Mucosa of stomach (tissue), 1 donor: ENCODE measurements at regions not wholly inside any gene's neighbourhood (a gene's known extent, or its start where the extent isn't known, plus 50 kb on each side); places are given as distances from the start of the nearest gene placed in this dataset.

ENCODE experiments used
- H3K27me3 ChIP-seq: one replicate; pipeline ENCODE4 v1.7.0; 2013; ENCODE audit warnings: mild to moderate bottlenecking, low read length; ENCODE audit not compliant: control insufficient read depth, insufficient read depth
- H3K36me3 ChIP-seq: one replicate; pipeline ENCODE4 v1.7.0; 2013; ENCODE audit warnings: low read length; ENCODE audit not compliant: control insufficient read depth, insufficient read depth
- H3K4me1 ChIP-seq: one replicate; pipeline ENCODE4 v1.7.0; 2013; ENCODE audit warnings: mild to moderate bottlenecking, low read length; ENCODE audit not compliant: control insufficient read depth, insufficient read depth
- H3K4me3 ChIP-seq: one replicate; pipeline ENCODE4 v1.7.0; 2013; ENCODE audit warnings: low read length
- H3K9ac ChIP-seq: one replicate; pipeline ENCODE4 v1.7.0; 2013; ENCODE audit warnings: mild to moderate bottlenecking, low read length, moderate library complexity
- H3K9me3 ChIP-seq: one replicate; pipeline ENCODE4 v1.7.0; 2013; ENCODE audit warnings: mild to moderate bottlenecking, low read length, moderate library complexity; ENCODE audit not compliant: control insufficient read depth
- donor health status: Pancreatic carcinoma.

DNA sequence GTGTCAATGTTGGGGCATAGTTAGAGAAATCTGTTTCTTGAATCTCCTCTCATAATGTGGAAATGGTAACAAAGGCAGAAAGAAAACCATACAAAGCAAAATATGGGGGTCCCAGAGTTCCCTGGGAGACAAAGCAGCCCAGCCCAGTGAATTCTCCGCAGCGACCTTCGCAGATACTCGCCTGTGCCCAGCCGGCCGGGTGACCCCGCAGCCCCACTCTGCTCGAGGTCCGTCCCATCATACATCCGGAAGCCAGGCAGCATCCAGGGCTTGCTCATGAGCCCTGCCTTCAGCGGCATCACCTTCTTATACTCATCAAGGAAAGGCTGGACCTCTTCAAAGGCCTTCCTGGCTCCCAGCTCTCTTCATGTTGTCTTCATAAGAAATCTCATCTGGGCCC, 774.8 kb upstream of the ID2 start:
- Histone ChIP-seq H3K4me1 (no peaks in the 10 kb centered on the region), H3K27me3 (no peaks in the 10 kb centered on the region), H3K9me3 (no peaks in the 10 kb centered on the region), H3K4me3 (no peak overlapping the region), H3K36me3 (no peaks in the 10 kb centered on the region), H3K9ac (no peak overlapping the region)

GRCh38 chr2:7910752-7911151, 771.1 kb upstream of the ID2 start:
- H3K9ac ChIP-seq, result no peak overlapping the region
- no peaks in the 10 kb centered on the region for H3K9me3 ChIP-seq
- no peak overlapping the region for H3K4me3 ChIP-seq
- H3K36me3 ChIP-seq, result no peaks in the 10 kb centered on the region
- H3K27me3 ChIP-seq, result no peaks in the 10 kb centered on the region
- H3K4me1 ChIP-seq, result no peaks in the 10 kb centered on the region

GRCh38 chr2:7911196-7911595, 770.7 kb upstream of the ID2 start:
- Histone ChIP-seq H3K9me3 (no peaks in the 10 kb centered on the region), H3K27me3 (no peaks in the 10 kb centered on the region), H3K36me3 (no peaks in the 10 kb centered on the region), H3K4me1 (no peaks in the 10 kb centered on the region), H3K9ac (no peak overlapping the region), H3K4me3 (no peak overlapping the region)

GRCh38 chr2:7913974-7914373, 767.9 kb upstream of the ID2 start:
- H3K27me3 ChIP-seq, result no peaks in the 10 kb centered on the region
- no peaks in the 10 kb centered on the region for H3K4me1 ChIP-seq
- no peak overlapping the region for H3K4me3 ChIP-seq
- no peak overlapping the region for H3K9ac ChIP-seq
- H3K36me3 ChIP-seq, result no peaks in the 10 kb centered on the region
- no peaks in the 10 kb centered on the region for H3K9me3 ChIP-seq

- no peak overlapping the region for H3K9ac ChIP-seq
Measured at GRCh38 chr2:7915302-7916091, 766.4 kb upstream of the ID2 start.

GRCh38 chr2:7916670-7917069, 765.2 kb upstream of the ID2 start:
- Histone ChIP-seq H3K9me3 (no peaks in the 10 kb centered on the region), H3K4me1 (no peaks in the 10 kb centered on the region), H3K9ac (no peak overlapping the region), H3K36me3 (no peaks in the 10 kb centered on the region), H3K27me3 (no peaks in the 10 kb centered on the region), H3K4me3 (no peak overlapping the region)

More at GRCh38 chr2:7915302-7916091, 766.4 kb upstream of the ID2 start:
- H3K36me3 ChIP-seq, result no peaks in the 10 kb centered on the region
- no peak overlapping the region for H3K4me3 ChIP-seq
- no peaks in the 10 kb centered on the region for H3K9me3 ChIP-seq
- H3K4me1 ChIP-seq, result no peaks in the 10 kb centered on the region
- H3K27me3 ChIP-seq, result no peaks in the 10 kb centered on the region

DNA sequence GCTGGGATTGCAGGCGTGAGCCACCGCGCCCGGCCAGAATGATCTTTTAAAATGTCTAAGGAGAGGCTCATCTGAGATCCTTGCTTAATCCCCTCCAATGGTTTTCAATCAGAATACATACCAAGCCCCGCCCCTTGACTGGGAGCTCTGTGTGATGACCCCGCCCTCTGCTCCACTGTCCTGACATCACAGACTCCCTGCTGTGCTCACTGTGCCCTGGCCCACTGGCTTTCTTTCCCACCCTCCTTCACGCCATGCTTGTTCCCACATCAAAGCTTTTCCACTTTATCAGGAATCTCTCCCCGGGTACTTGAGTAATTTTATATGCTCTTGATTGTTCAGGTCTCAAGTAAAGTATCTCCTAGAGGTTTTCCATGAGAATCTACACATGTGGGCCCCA, 762.3 kb upstream of the ID2 start:
- H3K9ac ChIP-seq, result no peak overlapping the region
- no peaks in the 10 kb centered on the region for H3K4me1 ChIP-seq
- no peak overlapping the region for H3K4me3 ChIP-seq
- H3K9me3 ChIP-seq, result no peaks in the 10 kb centered on the region
- H3K36me3 ChIP-seq, result no peaks in the 10 kb centered on the region
- H3K27me3 ChIP-seq, result no peaks in the 10 kb centered on the region

GRCh38 chr2:7924023-7924762, 757.7 kb upstream of the ID2 start:
- Histone ChIP-seq H3K27me3 (no peaks in the 10 kb centered on the region), H3K4me3 (no peak overlapping the region), H3K4me1 (no peaks in the 10 kb centered on the region), H3K9me3 (no peaks in the 10 kb centered on the region), H3K9ac (no peak overlapping the region), H3K36me3 (no peaks in the 10 kb centered on the region)

DNA sequence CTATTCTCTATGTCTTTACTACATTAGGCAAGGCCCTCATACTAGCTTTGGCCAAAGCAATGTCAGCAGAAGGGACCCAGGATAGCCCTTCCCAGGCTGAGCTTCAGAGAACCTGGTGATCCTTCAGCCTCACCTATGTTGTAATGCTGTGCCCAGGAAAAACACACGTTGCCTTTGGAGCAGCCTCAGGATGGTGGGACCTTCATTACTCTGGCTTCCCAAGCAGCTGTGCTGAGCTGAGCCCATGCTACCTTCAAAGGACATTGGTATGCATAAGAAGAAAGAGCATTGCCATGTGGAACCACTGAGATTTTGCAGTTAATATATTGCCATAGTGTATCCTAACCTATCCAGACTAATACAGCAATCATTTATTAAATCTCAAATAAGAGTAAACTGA, 756.4 kb upstream of the ID2 start:
- H3K4me3 ChIP-seq, result no peak overlapping the region

GRCh38 chr2:7927691-7928090, 754.2 kb upstream of the ID2 start:
- no peaks in the 10 kb centered on the region for H3K36me3 ChIP-seq
- H3K27me3 ChIP-seq, result no peaks in the 10 kb centered on the region
- no peaks in the 10 kb centered on the region for H3K9me3 ChIP-seq
- no peak overlapping the region for H3K4me3 ChIP-seq
- H3K4me1 ChIP-seq, result no peaks in the 10 kb centered on the region
- no peak overlapping the region for H3K9ac ChIP-seq

More for the DNA sequence above, 756.4 kb upstream of the ID2 start:
- Histone ChIP-seq H3K9ac (no peak overlapping the region), H3K9me3 (no peaks in the 10 kb centered on the region), H3K36me3 (no peaks in the 10 kb centered on the region), H3K27me3 (no peaks in the 10 kb centered on the region), H3K4me1 (no peaks in the 10 kb centered on the region)

DNA sequence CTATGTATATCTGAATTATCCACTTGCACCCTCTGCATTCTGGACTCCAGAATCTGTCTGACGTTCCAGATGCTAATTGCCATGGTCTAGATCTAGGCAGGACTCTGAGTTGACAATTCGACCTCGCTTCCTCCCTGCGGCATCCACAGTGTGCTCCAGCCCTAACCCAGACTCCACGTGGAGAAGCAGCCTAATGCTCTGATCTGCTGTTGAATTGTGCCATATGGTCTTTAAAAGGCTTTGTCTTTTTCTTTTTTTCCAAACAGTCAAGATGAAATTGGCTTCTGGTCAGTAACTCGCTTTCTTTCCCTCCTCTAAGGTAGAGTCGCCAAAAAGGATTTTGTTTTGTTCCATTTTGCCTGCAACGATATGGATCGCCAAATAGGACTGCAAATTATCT, 752.6 kb upstream of the ID2 start:
- Histone ChIP-seq H3K9ac (no peak overlapping the region), H3K27me3 (no peaks in the 10 kb centered on the region), H3K4me1 (no peaks in the 10 kb centered on the region), H3K36me3 (no peaks in the 10 kb centered on the region), H3K4me3 (no peak overlapping the region), H3K9me3 (no peaks in the 10 kb centered on the region)

- Histone ChIP-seq H3K9me3 (no peaks in the 10 kb centered on the region), H3K9ac (no peak overlapping the region), H3K27me3 (no peaks in the 10 kb centered on the region), H3K36me3 (no peaks in the 10 kb centered on the region), H3K4me3 (no peak overlapping the region), H3K4me1 (no peaks in the 10 kb centered on the region)
Measured at GRCh38 chr2:7930800-7931635, 750.8 kb upstream of the ID2 start.
